Ascending aorta (tissue), 2 donors: ENCODE measurements at regions not wholly inside any gene's neighbourhood (a gene's known extent, or its start where the extent isn't known, plus 50 kb on each side); places are given as distances from the start of the nearest gene placed in this dataset.

Experiments
- DNase-seq, 2 donors: peaks; one replicate each; pipeline ENCODE4 v3.0.0-alpha.2; 2019; ENCODE audit warnings: low spot score in 2 of 2
- H3K27ac ChIP-seq, 2 donors: fragments of 200-600 bp; sonication (generic); one replicate each; pipeline ENCODE4 v1.5.1; 2016 to 2017; ENCODE audit warnings: mild to moderate bottlenecking in 1 of 2
- H3K27me3 ChIP-seq: fragments of 200-600 bp; sonication (generic); one replicate; pipeline ENCODE4 v1.5.1; 2017
- H3K36me3 ChIP-seq, 2 donors: fragments of 200-600 bp; sonication (generic); one replicate each; pipeline ENCODE4 v1.5.1; 2016
- H3K4me1 ChIP-seq, 2 donors: fragments of 200-600 bp; sonication (generic); one replicate each; pipeline ENCODE4 v1.5.1; 2016 to 2017; ENCODE audit warnings: mild to moderate bottlenecking in 1 of 2
- H3K4me3 ChIP-seq, 2 donors: fragments of 200-600 bp; sonication (generic); one replicate each; pipeline ENCODE4 v1.5.1; 2016 to 2017; ENCODE audit warnings: mild to moderate bottlenecking in 1 of 2
- H3K9me3 ChIP-seq, 2 donors: fragments of 200-600 bp; sonication (generic); one replicate each; pipeline ENCODE4 v1.5.1; 2016
- CTCF ChIP-seq, 3 experiments: fragments of 200-600 bp in 2 of 3; fragments of 450-650 bp in 1 of 3; sonication (generic) in 2 of 3; IDR thresholded peaks; one replicate each; pipeline ENCODE4 v1.5.1; 2016 to 2019; ENCODE audit warnings: antibody characterized with exemption in 3 of 3, mild to moderate bottlenecking in 1 of 3, moderate library complexity in 1 of 3
- intact Hi-C: fragments of 100-400 bp; cut with DNase I; formaldehyde crosslinking; loops from one replicate; pipeline ENCODE4 v1.15.1; 2023

DNA sequence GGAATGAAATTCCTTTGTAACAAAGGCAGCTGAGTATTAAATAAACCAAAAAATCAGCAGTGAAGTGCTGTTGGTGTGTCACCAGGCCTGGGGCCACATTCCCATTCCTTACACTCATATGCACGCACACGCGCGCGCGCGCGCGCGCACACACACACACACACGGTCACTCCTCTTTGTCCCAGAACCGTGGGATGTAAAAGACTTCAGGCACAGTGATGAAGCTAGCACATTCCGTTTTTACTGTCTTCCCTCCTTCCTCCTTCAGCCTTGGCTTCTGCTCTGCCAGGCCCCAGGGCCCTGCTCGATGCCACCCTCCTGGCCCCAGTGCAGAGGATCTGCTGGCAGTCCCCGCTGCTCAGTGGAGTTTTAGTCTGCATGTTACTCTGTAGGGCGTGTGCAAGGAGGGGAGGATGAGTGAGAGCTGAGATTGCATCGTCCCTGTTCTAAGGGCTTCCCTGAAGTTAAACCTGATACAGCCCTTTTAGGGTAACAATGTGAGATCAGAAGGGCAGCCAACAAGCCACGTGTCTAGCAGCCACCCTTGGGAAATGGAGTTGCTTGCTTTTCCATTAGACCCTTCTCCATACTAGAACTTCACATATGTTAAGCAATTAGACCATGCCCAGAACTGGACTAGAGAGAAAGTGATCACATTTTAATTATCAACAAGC, 71.7 kb upstream of the WDR26 start:
- H3K4me1 ChIP-seq, result peaks cover 11 to 24% of the 10 kb centered on the region in 2 donors
- no peak overlapping the region for H3K27ac ChIP-seq

DNA sequence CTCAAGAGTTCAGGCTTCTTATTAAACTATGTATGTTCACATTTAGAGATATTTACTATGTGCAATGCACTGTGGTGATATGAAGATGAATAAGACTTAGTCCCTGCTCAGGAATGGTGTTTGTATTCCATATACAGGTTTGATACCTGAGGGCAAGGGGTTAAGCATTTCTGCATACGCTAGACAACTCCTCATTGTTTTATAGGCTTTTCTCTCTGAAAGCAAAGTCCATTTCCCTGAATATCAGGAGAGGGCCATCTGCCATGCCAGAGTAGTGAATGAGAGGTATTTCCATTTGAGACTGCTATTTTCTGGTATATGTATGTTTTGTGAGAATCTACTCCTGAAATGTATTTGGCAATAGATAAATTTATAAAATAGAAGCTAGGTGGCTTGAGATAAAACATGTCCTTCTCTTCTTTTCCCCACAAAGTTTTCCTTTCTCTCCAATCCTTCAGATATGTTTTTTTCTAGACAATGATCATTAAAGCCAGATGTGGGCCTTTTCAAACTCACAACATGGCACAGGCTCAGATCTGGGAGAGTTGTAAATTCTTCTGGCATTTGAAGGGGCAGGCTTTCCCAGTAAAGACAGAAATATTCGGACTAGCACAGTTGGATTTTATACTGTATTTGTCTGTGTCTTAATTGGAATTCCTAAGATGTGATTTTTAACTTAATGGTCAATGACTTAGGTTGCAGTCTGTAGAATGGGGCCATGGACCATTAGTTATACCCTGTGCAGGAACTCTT, 73.3 kb upstream of the WDR26 start:
- no peak for DNase-seq
- no peaks in the 10 kb centered on the region for H3K27me3 ChIP-seq
- H3K27ac ChIP-seq, result no peak overlapping the region
- intact Hi-C loops, result no loop called here
- peaks cover 11 to 18% of the 10 kb centered on the region in 2 donors for H3K4me1 ChIP-seq
- H3K9me3 ChIP-seq, result no peaks in the 10 kb centered on the region
- TF ChIP-seq CTCF (IDR thresholded peaks at IDR 0.05), result no peak
- no peak overlapping the region for H3K4me3 ChIP-seq
- H3K36me3 ChIP-seq, result no peaks in the 10 kb centered on the region

More for the DNA sequence above, 71.7 kb upstream of the WDR26 start:
- H3K9me3 ChIP-seq, result no peaks in the 10 kb centered on the region
- no peaks in the 10 kb centered on the region for H3K36me3 ChIP-seq
- TF ChIP-seq CTCF (IDR thresholded peaks at IDR 0.05), result no peak
- DNase-seq, result no peak
- no peak overlapping the region for H3K4me3 ChIP-seq
- H3K27me3 ChIP-seq, result no peaks in the 10 kb centered on the region
- intact Hi-C loops, result no loop called here

DNA sequence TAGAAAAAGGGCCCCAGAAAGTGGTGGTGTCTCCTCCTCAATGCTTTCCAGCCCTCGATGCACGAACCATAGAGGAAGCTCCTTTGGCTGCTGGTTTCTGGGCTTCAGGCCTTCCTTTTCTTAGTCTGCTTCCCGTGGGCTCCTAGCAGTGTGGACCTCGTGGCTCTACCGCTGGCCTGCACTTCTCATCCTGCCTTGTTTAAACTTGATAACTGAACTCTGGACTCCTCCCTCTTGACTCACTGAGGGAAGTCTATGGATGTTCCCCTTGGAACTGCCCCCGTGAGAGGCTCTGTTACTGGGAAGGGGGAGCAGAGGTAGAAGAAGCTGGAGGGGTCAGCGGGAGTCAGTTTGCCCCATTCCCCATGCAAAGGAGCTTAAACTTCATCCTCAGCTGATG, 75.3 kb upstream of the WDR26 start:
- Histone ChIP-seq H3K4me1 (no peaks in the 10 kb centered on the region), H3K27me3 (no peaks in the 10 kb centered on the region), H3K27ac (no peak overlapping the region), H3K4me3 (no peak overlapping the region), H3K36me3 (no peaks in the 10 kb centered on the region), H3K9me3 (no peaks in the 10 kb centered on the region)
- intact Hi-C loops, result no loop called here
- no peak for DNase-seq
- TF ChIP-seq CTCF (IDR thresholded peaks at IDR 0.05), result no peak

DNA sequence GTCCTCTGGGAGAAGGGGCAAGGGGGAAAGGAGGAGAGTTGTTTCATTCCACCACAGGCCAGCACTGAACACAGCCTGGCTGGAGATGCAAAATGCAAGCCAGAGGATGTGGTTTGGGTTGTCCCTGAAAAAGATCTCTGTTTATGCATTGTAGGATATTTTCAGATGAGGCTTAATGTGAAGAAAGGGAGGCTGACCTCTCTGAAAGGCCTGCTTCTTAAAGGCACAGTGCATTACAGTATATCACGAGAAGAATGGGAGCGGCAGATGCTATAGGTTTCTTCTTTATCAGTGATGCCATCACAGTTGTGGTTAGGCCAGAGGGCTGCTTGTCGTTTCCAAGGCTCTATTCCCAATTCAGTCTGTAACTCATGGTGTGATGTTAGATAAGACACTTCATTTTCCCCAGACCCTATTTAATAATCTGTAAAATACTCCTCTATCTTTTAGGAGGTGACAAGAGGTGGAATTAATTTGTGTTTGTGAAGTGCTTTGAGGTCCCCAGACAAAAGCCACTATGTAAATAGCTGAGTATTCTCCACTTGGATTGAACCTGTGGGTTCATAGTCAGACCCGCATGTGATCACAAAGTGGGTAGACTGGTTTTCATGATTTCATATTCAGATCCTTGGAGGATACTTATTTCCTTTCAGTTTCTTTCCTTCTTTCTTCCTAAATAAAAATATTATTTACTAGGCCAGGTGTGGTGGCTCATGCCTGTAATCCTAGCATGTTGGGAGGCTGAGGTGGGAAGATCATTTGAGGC, 76.5 kb upstream of the WDR26 start:
- no peak for TF ChIP-seq CTCF (IDR thresholded peaks at IDR 0.05)
- intact Hi-C loops, result no loop called here
- Histone ChIP-seq H3K27ac (no peak overlapping the region), H3K36me3 (no peaks in the 10 kb centered on the region), H3K9me3 (no peaks in the 10 kb centered on the region), H3K27me3 (no peaks in the 10 kb centered on the region), H3K4me3 (no peak overlapping the region), H3K4me1 (no peaks in the 10 kb centered on the region)
- no peak for DNase-seq

- no peak for TF ChIP-seq CTCF (IDR thresholded peaks at IDR 0.05)
- H3K36me3 ChIP-seq, result no peaks in the 10 kb centered on the region
- H3K27me3 ChIP-seq, result no peaks in the 10 kb centered on the region
- no peak overlapping the region for H3K27ac ChIP-seq
- DNase-seq, result no peak
- intact Hi-C loops, result loop anchor here (2.0 kb wide), 1 partner anchor 342 kb away; no protein-coding TSS in a partner anchor
- H3K4me3 ChIP-seq, result no peak overlapping the region
- H3K4me1 ChIP-seq, result no peaks in the 10 kb centered on the region
- no peaks in the 10 kb centered on the region for H3K9me3 ChIP-seq
These were observed 78.1 kb upstream of the WDR26 start for GRCh38 chr1:224512600-224513151.
